ENCODE measurements at regions not wholly inside any gene's neighbourhood (a gene's known extent, or its start where the extent isn't known, plus 50 kb on each side); places are given as distances from the start of the nearest gene placed in this dataset.

- H3K27me3 ChIP-seq (ENCODE audit: insufficient read depth, low read length), result no peaks in the 10 kb centered on the region
- POLR2A ChIA-PET, result no interaction called here
- no peak overlapping the region for H3K4me2 ChIP-seq (ENCODE audit: low read length)
- RAD21 ChIA-PET (ENCODE audit: low non-redundant PET in 1 of 2, low total read pairs in 2 of 2, uncharacterized antibody in 2 of 2, unreplicated experiment in 2 of 2), result no interaction called here
- H3K79me2 ChIP-seq (ENCODE audit: insufficient read depth, low read length), result no peaks in the 10 kb centered on the region
- no peak overlapping the region for H3K9ac ChIP-seq (ENCODE audit: low read length)
- H3K4me3 ChIP-seq (replicated peaks in 1 of 2; ENCODE audit: low read depth in 1 of 2, low read length in 2 of 2), result no peak overlapping the region
- TF ChIP-seq SIN3A (IDR thresholded peaks at IDR 0.05; ENCODE audit: low read depth) (no peak), ELF1 (IDR thresholded peaks at IDR 0.05; ENCODE audit: borderline replicate concordance, low read depth) (no peak), CTCF (IDR thresholded peaks at IDR 0.05 in 2 of 3, conservative IDR thresholded peaks at IDR 0.05 in 1 of 3; ENCODE audit: borderline replicate concordance in 1 of 3, insufficient read depth in 1 of 3, low read depth in 2 of 3, low read length in 2 of 3) (no peak), CBX3 (IDR thresholded peaks at IDR 0.05; ENCODE audit: low read depth) (no peak), ATF3 (IDR thresholded peaks at IDR 0.05) (no peak), ZNF274 (IDR thresholded peaks at IDR 0.05; ENCODE audit: low read depth, low read length) (no peak), POLR2AphosphoS5 (IDR thresholded peaks at IDR 0.05; ENCODE audit: low read depth, low read length) (no peak), SRF (IDR thresholded peaks at IDR 0.05; ENCODE audit: low read depth) (no peak), TCF7L2 (IDR thresholded peaks at IDR 0.05; ENCODE audit: borderline replicate concordance, extremely low read depth, insufficient read depth, insufficient read length) (no peak), MAX (IDR thresholded peaks at IDR 0.05) (no peak), FOSL1 (IDR thresholded peaks at IDR 0.05; ENCODE audit: low read depth) (no peak), YY1 (IDR thresholded peaks at IDR 0.05; ENCODE audit: extremely low read depth, insufficient replicate concordance, low read depth, low read length) (no peak), SP1 (IDR thresholded peaks at IDR 0.05; ENCODE audit: low read depth) (no peak), RAD21 (IDR thresholded peaks at IDR 0.05; ENCODE audit: low read depth) (no peak), REST (IDR thresholded peaks at IDR 0.05; ENCODE audit: low read depth) (no peak), ZBTB33 (IDR thresholded peaks at IDR 0.05; ENCODE audit: extremely low read depth, insufficient replicate concordance, low read length) (no peak), POLR2A (IDR thresholded peaks at IDR 0.05; ENCODE audit: borderline replicate concordance, extremely low read depth, insufficient read depth, insufficient read length) (no peak)
- no peaks in the 10 kb centered on the region for H4K20me1 ChIP-seq (ENCODE audit: insufficient read depth)
- H3K9me3 ChIP-seq (ENCODE audit: control insufficient read depth in 1 of 2, insufficient read depth in 1 of 2, low read depth in 1 of 2, low read length in 2 of 2), result no peaks in the 10 kb centered on the region
- no peaks in the 10 kb centered on the region for H3K36me3 ChIP-seq (ENCODE audit: control insufficient read depth in 1 of 2, insufficient read depth in 2 of 2, low read length in 2 of 2)
- no TSS peak for BruUV-seq (replicated peaks)
- DNase-seq (ENCODE audit: low read depth, low spot score) (no peak), ATAC-seq (no peak)
- H2AFZ ChIP-seq (ENCODE audit: low read depth, low read length, poor library complexity, severe bottlenecking), result no peak overlapping the region
- CTCF ChIA-PET, result no interaction called here
- H3K4me1 ChIP-seq (ENCODE audit: control insufficient read depth in 1 of 2, insufficient read depth in 2 of 2, low read length in 2 of 2), result no peaks in the 10 kb centered on the region
- intact Hi-C loops (cut with micrococcal nuclease), result no loop called here
- no peak overlapping the region for H3K27ac ChIP-seq (ENCODE audit: low read depth, low read length)
- H3K9me2 ChIP-seq (ENCODE audit: insufficient read depth), result no peaks in the 10 kb centered on the region
These were observed 400.5 kb downstream of the RAPGEF2 start for GRCh38 chr4:159503236-159504008.

All from HCT116 (cell line).